GM12892 (cell line): ENCODE measurements at regions not wholly inside any gene's neighbourhood (a gene's known extent, or its start where the extent isn't known, plus 50 kb on each side); places are given as distances from the start of the nearest gene placed in this dataset.

ENCODE experiments used
- POLR2A ChIP-seq: IDR thresholded peaks from 2 replicates; pipeline ENCODE4 v1.6.1; 2011; ENCODE audit warnings: low read depth, low read length, control low read depth
- POLR2AphosphoS5 ChIP-seq: IDR thresholded peaks from 2 replicates; pipeline ENCODE4 v1.6.1; 2011; ENCODE audit warnings: low read depth, low read length, control low read depth
- TAF1 ChIP-seq: IDR thresholded peaks from 2 replicates; pipeline ENCODE4 v1.6.1; 2011; ENCODE audit warnings: low read depth, mild to moderate bottlenecking, control low read depth, low read length, borderline replicate concordance

DNA sequence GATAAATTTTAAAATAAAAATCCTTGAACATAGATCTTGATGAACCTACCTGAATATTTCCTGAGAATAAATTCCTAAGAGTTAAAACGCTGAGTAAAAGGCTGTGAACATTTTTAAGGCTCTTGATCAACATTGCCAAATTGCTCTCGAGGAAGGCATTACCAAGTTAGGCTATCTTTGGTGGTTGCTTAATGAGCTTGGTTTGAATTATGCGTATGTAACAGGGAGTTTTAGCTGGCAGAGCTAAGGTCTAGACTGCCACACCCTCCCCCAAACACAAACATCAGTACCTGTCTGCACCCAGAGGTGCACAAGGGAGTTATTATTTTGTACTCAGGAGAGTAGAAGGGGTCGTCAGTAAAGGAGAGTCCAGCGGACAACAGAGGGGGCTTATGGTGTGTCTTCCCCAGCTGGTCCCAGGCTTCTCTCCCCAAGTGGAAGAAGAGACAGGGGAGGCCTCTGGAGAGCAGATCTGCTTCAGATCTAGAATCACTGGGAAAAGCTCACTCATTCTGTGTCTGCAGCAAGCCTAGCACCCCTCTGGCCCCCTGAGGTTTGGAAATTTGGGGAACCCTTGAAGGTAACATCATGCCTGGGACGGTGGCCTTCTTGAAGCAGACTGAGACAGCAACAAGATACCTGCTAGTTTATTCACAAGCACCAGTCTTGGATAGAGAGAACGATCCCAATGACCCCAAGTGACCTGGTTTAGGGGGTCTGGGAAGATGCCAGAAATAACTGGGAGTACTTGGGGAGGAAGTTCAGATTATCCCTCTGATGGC lies 197.2 kb upstream of the ID2 start:
- TF ChIP-seq TAF1 = no peak
- TF ChIP-seq POLR2A = no peak
- TF ChIP-seq POLR2AphosphoS5 = no peak
